Globus pallidus (tissue), 1 donor: ENCODE measurements at regions not wholly inside any gene's neighbourhood (a gene's known extent, or its start where the extent isn't known, plus 50 kb on each side); places are given as distances from the start of the nearest gene placed in this dataset.
"Not testable (repeated sequence)": the region's sequence is repeated elsewhere in the genome, so short reads cannot be mapped to it uniquely, and the experiment has no call there.

Source experiments
- DNase-seq: peaks from one replicate; pipeline ENCODE4 v3.0.0-alpha.2; 2015; ENCODE audit warnings: low spot score

GRCh38 chr2:188645986-188646385 lies 328.2 kb upstream of the COL3A1 start:
- no peak for DNase-seq

DNA sequence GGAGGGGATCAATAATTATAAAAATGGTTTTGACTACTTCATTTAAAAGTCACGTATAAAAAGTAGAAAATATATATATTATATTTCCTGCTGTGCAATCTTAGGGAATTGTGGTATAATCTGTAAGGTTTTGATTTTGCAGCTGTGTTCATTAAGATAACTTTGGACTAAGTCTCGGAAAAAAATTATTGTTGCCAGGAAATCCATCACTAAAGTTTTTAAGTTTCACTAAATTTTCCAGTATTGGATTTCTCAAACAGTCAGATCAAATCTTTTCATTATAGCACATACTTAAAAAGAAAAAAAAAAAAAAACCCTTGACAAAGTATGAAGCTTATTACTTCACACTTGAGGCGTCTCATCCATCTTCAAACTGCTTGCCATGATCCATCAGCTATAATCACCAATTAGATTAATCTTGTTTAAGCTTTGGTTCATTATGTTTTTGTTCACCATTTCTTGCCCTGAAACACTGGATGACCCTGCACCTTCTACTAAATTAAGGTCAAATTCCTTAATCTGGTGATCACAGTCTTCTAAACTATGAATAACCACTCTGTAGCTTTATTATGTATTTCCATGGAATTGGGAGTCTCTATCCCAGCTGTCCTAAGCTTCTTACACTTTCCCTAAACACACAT lies 326.6 kb upstream of the COL3A1 start:
- no peak for DNase-seq

DNA sequence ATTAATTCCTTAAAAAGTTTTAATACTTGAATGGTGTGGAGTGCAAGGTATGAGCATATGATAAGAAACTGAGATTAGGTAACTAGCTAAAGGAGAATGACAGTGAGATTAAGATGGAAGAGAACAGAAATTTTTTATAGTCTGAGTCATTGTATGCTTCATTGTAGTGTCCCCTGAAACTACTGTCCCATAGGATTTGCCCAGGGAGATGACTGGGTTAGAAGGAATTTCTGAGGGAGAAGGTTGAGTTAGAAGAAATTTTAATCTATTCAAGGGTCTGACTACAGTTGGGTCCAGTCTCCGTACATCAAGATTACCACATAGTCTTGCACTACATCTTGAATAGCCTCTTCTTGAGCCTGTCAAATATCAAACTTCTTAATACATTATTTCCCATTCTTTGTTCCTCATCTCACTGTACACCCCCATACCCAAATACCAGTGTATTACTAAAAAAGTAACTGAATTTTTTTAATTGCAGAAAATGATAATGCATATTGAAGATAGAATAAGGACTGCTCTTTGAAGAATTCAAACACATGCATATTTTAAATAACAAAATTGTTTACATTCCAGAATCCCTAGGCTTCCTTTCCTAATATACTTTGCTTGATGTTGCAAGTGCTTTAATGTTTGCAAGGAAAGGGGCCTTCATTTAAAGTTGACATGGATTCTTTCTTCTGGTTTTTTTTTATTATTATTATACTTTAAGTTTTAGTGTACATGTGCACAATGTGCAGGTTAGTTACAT lies 314.3 kb upstream of the COL3A1 start:
- DNase-seq = no peak

- DNase-seq = no peak
These were observed 310.9 kb upstream of the COL3A1 start for GRCh38 chr2:188663301-188663700.

- no peak for DNase-seq
These were observed 309.8 kb upstream of the COL3A1 start for GRCh38 chr2:188664416-188664815.

- DNase-seq = no peak
These were observed 309.1 kb upstream of the COL3A1 start for GRCh38 chr2:188664951-188665595.

DNA sequence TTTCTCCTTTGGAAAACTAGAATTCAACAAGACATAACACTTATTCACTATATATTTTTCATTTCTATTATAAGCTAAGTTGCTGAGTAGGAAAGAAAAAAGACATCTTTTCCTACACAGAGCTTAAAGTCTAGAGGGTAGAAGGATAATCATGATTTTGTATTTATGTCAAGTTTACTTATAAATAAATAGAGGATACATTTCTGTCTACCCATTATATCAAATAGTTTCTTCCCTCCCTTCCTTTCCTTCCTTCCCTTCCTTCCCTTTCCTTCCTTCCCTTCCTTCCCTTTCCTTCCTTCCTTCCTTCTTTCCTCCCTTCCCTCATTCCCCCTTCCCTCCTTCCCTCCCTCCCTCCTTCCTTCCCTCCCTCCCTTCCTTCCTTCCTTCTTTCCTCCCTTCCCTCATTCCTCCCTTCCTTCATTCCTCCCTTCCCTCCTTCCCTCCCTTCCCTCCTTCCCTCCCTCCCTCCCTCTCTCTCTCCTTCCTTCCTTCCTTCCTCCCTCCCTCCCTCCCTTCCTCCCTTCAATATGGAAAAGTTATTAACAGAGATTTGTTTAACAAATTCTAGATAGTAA lies 308.4 kb upstream of the COL3A1 start:
- no peak for DNase-seq

- no peak for DNase-seq
These were observed 307.7 kb upstream of the COL3A1 start for GRCh38 chr2:188666503-188666902.

GRCh38 chr2:188668017-188668680 lies 306.0 kb upstream of the COL3A1 start:
- DNase-seq = no peak

- no peak for DNase-seq
These were observed 298.7 kb upstream of the COL3A1 start for GRCh38 chr2:188675391-188676009.

GRCh38 chr2:188676010-188676400 lies 298.2 kb upstream of the COL3A1 start:
- no peak for DNase-seq

DNA sequence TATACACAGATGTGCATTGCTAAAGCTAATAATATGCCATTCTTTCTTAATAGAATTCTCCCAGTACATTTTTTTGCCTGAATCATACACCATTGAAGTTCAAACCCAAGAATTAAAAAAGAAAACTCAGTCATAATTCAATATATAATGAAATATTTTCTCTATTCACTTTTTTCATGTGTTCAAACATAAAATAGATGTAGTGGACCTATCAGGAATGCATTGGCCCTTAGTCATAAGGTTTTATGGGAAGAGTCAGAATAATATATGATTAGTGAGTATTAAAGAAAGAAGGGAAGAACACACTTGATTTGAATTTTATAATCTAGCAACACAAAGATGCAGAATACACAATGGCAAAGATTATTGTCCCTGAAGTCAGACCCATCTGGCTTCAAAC lies 297.0 kb upstream of the COL3A1 start:
- DNase-seq = no peak

GRCh38 chr2:188678882-188679281 lies 295.3 kb upstream of the COL3A1 start:
- DNase-seq = no peak

- DNase-seq = no peak
These were observed 291.3 kb upstream of the COL3A1 start for GRCh38 chr2:188682838-188683237.

DNA sequence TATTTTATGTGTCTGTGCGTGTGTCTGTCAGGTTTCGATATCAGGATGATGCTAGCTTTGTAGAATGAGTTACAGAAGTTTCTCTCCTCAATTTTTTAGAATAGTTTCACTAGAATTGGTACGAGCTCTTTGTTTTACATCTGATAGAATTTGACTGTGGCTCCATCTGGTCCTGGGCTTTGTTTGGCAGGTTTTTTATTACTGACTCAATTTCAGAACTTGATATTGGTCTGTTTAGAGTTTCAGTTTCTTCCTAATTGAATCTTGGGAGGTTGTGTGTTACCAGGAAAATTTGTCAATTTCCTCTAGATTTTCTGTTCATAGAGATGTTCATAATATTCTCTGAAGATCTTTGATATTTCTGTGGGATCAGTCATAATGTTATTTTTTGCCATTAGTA lies 289.4 kb upstream of the COL3A1 start:
- no peak for DNase-seq

DNA sequence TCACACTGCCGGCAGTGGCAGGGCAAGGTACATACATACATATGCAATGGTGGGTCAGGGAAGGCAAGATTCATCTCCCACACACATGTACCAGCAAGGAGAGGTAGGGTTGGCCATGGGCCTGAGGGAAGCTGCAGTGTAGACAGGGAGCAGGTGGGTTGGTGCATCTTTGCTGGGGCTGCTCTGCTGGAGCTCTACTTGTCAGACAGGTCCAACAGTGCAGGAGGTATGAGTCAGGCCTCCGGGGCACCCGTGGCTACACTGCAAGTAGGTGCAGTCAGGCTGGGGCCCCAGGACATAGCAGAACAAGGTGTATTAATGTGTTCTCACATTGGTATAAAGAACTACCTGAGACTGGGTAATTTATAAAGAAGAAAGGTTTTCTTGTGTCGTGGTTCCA lies 281.1 kb upstream of the COL3A1 start:
- DNase-seq = no peak

DNA sequence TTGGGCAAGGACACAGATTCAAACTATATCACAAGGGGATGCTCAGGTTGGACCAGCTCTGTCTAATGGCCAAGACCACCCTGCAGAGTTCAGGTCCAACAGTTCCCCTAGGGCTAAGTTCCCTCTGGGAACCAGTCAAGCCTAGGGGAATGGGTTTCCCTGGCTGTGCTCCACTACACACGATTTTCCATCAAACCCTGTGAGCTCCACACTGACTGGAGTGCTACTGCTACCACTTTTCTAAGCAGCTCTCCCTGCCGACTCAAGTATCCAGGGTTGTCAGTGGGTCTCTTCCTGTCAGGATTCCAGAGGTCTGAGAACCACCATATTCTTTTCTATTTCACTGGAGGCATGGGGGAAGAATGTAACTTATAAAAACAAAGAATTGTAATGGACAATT lies 280.4 kb upstream of the COL3A1 start:
- DNase-seq = no peak

GRCh38 chr2:188695953-188696352 lies 278.2 kb upstream of the COL3A1 start:
- DNase-seq = no peak

- DNase-seq = not testable (repeated sequence)
These were observed 276.0 kb upstream of the COL3A1 start for GRCh38 chr2:188698151-188698550.

- no peak for DNase-seq
These were observed 272.3 kb upstream of the COL3A1 start for GRCh38 chr2:188701836-188702235.

GRCh38 chr2:188705191-188705590 lies 269.0 kb upstream of the COL3A1 start:
- DNase-seq = no peak

GRCh38 chr2:188713961-188714360 lies 260.2 kb upstream of the COL3A1 start:
- no peak for DNase-seq
